Embryonic facial prominence (tissue), 1 donor: ENCODE measurements at regions not wholly inside any gene's neighbourhood (a gene's known extent, or its start where the extent isn't known, plus 50 kb on each side); places are given as distances from the start of the nearest gene placed in this dataset.

Source experiments
- DNase-seq: peaks from one replicate; pipeline ENCODE4 v3.0.0-alpha.2; 2016; ENCODE audit errors: extremely low spot score

DNA sequence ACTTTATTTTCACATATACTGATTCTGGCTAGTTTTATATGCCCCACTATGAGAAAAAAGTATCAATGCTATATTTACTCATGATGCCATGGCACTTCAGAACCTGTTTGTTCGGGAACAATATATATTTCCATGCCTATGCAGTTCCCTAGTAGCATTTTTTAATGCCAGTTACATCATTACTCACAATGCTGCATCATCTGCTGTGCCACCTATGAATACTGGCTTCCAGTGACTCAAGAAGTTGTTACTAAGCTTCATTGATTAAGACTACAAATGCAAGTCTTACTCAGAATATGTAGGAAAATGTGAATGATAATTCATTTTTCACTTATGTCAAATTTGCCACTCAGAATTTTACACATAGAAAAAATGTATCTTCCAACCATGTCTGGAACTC, 97.9 kb downstream of the MAFB start:
- DNase-seq: no peak

DNA sequence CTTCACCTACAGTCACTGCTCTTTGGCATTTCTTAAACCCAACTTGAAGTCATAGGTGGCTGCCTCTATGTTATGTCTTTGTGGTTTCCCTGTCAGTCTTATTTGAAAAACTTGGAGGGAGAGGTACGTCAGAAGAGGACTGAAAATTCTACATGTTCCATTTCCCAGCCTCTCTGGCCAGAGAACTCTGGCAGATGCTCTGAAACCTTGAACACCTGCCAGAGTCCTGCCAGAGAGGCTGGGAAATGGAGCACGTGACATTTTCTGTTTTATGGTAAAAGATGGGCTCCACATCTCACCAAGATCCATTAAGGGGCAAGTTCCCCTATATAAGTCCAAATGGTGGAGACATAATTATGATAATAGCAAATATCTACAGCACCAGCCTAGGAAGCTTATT, 99.5 kb downstream of the MAFB start:
- DNase-seq: no peak

DNA sequence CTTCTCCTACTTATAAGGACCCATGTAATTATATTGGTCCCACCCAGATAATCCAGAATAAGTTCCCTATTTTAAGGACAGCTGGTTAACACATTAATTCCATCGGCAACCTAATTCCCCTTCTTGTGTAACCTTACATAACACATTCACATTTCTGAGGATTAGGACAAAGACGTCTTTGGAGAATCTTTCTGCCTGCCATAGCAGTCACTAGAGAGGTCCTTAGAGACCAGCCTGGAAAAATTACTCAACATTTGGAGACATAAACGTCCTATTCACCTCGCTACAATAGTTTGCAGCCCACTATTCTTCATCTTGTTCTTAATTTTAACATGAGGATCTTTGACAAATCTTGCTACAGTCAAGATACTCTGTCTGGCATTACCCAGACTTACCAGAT, 100.1 kb downstream of the MAFB start:
- DNase-seq: no peak

DNA sequence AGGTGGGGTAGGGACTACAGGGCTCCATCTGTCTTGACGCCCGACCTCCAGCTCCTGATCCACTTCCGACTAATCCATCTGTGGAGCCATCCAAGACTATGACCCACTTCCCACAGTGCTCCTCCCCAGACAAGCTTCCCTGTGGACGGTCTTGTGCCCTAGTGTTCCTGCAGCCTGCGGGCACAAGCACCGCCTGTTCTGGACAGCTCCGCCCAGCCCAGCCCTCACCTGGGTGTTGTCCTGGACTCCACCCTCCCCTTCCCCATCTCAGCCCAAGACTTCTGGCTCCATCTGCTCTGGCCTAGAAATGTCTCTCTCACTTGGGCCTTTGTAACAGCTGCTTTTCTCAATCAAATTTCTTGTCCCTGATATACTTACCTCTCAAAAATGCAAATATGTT, 102.0 kb downstream of the MAFB start:
- DNase-seq: no peak

DNA sequence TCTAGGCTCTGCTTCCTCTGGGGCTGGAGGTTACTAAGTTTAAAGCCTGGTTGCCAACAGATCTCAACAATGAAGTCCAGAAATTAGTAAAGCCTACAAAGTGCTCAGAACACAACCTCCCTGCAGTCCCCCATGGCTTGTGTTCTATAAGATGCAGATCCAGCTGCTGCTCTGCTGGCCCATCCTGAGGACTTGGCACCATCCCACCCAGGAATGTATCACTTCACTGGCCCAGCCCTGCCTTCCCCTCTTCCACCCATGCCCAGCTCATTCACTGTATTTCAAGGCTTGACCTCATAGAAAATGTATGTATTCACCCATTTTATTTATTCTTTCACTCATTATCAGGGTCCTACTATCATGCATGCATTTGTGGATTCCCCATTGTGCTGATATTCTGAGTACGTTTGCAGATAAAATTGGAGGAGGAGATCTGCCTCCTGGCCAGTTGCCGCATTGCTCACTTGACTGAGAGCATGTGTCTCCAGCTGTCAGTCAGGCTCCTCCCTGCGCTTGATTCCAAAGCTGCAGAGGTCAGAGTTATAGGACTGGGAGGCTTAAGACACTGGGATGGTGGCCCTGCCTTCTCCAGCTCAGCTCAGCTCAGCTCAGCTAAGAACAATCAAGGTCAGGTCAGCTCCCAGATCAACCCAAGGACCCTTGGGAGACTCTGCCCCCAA, 104.8 kb downstream of the MAFB start:
- no peak for DNase-seq

DNA sequence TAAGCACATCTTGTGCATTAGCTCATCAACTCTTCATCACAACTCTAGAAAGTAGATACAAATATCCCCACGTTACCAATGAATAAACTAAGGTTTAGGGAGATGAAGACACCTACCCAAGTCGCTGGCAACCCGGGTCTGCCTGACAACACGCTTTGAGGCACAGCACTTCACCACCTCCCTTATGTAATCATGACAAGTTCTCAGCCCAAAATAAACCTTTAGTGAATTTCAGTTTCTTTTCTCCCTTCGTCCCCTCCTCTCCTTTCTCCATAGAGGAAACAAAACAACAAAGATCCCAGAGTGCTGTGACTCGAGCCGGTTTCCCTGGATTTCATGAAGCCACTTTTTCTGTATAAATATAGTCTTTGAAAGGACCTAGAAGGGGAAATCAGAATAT, 105.4 kb downstream of the MAFB start:
- DNase-seq: no peak

DNA sequence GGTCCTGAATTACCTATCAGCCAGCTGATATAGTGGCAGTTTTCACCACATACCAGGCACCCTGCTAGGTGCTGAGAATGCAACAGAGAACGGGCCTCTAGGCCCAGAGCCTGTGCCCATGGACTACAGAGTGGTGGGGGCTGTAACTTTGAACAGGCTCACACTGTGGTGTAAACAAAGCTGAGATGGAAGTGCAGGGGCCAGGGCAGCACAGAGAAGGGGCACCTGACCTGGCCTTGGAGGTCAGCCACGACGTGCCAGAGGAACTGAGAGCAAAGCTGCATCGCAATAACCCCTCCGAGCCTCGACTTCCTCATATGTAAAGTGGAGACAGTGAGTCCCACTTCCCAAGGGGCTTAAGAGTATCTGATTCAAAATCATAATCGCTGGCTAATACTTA, 105.8 kb downstream of the MAFB start:
- no peak for DNase-seq

DNA sequence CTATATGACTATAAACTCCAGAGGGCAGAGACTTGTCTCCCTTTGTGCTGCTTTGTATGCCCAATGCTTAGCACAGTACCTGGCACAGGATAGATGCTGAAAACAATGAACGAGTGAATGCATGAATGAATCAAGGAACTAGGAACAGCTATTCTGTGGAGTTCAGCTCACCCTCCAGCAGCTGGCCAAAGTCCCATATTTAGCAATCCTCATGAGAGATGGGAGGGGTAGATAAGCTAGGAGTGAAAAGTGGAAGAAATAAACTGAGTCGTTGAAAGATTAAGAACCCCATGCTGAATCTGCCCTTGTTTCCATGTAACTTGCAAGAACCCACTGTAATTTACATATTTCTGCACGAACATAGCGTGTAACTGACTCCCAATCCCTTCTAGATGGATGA, 106.5 kb downstream of the MAFB start:
- DNase-seq: no peak

DNA sequence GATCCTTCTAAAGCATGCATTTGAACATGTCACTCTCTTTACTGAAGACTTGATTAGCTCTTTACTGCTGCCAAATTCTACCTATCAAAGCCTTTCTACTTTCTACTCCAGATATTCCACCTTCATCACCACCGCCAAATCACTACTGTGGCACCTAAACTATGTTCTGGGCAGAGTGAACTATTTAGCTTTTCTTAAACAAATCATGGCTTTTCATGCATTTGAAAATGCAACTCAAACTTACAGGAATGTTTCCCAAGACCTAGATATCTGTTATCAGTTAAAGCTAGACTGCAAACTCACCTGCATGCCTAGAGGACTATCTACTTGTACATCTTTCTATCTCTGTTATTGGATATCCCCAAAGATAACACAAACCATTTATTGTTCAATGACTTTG, 109.3 kb downstream of the MAFB start:
- no peak for DNase-seq

DNA sequence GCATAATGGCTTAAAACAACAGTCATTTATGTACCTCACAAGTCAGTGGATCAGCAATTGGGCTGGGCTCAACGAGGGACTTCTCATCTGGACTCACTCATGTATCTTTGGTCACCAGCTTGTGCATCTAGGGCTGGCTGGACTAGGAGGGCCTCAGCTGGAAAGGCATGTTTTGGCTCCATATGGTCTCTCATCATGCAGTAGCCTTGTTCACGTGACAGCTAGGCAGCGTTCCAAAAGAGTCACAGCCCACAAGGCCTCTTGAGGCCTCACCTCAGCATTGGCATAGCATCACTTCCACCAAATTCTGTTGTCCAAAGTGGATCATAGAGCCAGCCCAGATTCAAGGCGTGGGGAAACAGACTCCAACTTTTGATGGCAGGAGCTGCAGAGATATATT, 110.1 kb downstream of the MAFB start:
- DNase-seq: no peak

DNA sequence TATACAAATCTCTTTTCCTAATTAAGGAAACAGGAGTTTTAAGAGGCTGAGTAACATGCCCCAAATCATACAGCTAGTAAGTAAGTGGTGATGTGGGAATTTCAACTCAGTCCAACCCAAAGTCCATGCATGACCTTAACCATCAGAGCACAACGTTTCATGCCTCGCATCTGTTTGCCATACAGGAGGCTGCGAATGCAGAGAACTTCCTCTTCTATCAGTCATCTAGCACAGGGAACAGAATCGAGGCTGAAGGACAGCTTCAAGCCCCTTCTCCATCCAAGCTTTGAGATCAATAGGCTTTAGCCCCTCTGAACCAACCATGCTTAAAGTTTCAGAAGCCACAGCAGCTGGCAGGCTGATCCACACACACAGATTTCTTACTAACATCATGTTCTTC, 113.2 kb downstream of the MAFB start:
- DNase-seq: no peak

DNA sequence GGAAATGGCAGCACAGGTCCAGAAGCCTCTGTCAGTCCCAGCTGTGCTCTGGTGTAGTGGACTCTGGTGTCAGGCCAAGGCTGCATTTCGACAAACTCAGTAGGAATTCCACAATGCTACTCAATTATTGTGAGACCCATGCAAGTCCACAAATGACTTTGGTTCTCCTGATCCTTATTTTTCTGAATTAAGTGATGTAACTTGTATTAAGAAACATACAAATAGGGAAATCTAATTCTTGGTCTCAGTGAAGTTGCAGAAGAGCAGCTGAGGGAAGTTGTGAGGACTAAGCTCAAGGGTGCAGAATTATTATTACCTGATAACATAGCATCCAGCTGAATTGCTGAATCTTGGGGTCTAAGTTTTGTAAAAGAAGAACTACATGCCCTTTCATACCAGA, 116.8 kb downstream of the MAFB start:
- no peak for DNase-seq

DNA sequence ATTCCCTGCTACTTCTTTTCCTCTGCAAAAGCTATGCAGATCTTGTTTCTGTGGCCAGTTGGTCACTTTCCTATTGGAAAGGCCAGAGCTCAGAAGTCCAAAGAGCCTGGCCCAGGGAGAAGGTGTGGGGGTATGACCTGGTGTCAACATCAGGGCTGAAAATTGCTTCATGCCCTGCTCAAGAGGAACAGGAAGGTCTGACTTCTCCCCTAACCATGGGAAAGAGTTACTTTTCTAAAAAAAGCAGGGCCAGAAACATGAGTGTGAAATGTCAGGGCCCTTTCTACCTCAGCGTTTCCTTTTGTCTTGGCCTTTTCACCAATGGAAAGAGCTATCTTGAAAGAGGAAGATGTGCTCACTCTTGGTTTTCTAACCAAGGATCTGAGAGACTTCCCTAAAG, 117.4 kb downstream of the MAFB start:
- no peak for DNase-seq

DNA sequence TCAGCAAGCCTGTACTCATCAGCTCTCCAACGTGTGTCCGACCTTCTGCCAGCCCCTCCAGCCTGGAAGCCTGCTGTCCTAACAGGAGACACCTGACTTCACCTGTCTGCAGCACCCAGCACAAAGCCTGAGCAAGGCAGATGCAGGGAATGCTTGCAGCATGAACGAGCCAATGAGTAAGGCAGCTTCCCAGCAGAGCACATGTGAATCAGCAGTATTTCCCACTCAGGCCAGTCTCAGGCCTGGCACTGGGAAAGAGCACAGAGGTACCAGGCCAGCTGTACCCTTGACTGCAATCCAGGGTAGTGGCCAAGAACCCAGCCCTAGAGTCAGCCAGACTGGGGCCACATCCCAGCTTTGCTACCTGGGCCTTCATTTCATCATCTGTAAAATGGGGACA, 120.8 kb downstream of the MAFB start:
- DNase-seq: no peak

DNA sequence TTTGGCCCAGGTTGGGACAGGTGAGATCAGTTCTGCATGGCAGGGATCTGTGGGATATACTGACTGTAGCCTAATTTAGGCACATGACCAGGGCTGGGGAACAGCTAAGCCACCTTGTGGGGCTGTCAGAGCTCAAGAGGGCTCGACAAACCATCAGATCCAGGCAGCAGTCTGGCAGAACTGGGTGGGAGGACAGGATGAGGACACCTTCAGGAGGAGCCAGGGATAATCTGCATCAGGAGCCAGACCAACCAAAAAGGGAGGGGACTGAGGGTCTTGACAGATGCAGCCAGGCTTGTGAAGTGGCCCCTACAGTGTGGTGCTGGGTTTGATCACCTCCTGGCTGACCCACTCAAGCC, 123.4 kb downstream of the MAFB start:
- no peak for DNase-seq

DNA sequence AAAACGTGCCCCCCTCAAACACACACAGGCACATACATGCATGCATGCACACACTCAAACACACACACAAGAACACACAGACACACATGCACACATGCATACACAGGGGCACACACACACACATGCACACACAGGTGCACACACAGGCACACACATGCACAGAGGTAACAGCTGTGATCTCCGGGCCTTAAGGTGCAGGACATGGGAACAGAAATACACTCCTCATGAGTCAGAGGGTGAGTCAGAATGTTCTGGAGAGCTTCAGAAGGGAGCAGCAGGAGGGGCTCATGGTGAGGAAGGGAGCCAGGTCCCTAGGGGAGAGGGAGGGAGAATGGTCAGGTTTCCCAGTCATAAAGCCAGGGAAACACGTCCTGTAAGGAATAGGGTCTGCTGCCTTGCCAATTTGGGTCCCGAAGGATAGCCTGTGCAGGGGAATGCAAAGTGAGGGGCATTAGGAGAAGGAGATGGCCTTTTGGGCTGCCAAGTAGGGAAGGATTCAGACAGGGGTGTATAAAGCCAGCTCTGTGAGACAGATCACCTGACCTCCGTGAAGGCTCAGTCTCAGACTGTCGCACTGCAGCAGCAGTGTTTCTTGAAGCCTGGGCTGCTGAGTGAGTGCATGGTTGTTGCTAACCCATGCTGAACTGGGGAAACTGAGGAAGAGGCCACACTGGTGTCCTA, 123.9 kb downstream of the MAFB start:
- DNase-seq: no peak

DNA sequence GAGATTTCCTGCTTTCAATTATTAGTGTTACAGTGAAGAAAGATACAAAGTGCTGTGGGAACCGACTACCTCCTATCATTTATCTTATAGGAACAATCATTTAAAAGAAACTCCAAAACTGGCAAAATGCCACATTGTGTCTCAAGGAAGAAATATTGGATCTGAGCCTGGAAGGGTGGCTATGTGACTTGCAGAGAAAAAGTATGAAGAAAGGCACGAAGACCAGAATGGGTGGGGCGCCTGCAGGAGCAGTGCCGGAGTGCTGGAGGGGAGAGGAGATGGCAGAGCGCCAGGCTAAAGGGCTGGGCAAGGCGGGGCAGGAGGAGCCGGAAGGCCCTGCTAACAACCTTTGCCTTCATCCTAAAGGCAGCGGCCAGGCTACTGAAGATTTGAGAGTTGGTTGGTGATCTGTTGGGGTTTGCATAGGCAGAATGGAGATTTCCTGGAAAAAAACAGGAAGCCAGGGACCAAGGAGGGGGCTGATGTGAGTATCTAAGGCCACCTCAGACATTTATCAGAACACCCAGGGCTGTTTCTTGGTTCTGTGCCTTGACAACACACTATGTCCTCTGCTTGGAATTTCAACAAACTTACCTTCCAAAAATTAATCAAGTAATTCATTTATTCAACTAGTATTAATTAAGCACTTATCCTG, 125.6 kb downstream of the MAFB start:
- no peak for DNase-seq

DNA sequence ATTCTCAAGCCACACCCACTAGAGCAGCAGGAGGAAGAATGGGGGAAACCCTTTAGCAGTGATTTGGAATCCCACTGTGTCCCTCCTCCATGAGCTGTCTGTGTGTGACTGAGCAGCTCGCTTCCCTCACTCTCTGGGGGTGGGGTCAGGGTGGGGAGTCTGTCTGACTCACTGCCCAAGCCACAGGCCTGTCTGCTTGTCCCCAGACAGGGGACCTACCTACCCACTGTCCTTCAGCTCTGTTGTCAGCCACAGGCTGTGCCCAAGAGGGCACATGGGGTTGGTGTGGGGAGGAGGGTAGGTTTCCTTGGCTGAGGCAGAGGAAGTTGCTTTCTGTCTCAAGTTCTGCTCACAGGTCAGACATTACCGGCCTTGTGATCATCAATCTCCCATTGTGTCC, 127.0 kb downstream of the MAFB start:
- DNase-seq: no peak

DNA sequence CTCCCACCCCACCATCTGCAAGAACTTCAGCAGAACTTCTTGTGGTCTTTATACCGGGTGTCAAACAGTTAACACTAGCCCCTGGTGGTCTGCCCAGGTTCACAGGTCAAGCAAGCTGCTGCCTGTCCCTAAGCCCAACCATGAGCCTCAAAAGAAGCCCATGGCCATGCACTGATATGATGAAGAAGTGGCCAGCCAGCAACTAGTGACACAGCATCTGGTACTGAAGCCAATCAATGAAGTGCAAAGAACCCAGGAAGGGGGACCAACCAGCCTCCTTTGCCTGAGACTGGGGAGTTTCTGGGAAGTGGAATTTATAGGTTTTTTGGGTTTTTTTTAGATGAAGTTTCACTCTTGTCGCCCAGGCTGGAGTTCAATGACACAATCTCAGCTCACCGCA, 127.8 kb downstream of the MAFB start:
- no peak for DNase-seq

DNA sequence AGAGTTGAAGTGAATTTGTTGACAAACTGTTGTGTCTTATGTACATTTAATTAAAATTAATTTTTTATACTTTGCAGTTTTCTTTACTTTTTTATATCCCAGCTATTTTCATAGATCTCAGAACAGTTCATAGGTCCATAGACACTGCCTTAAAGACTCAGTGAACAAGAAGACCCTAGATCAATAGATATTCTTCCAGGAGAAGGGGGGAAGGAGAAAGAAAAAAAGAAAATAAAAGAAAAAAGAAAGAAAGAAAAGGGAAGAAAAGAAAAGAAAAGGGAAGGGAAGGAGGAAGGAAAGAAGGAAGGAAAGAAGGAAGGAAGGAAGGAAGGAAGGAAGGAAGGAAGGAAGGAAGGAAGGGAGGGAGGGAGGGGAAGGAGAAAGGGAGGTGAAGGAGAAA, 130.8 kb downstream of the MAFB start:
- DNase-seq: no peak

DNA sequence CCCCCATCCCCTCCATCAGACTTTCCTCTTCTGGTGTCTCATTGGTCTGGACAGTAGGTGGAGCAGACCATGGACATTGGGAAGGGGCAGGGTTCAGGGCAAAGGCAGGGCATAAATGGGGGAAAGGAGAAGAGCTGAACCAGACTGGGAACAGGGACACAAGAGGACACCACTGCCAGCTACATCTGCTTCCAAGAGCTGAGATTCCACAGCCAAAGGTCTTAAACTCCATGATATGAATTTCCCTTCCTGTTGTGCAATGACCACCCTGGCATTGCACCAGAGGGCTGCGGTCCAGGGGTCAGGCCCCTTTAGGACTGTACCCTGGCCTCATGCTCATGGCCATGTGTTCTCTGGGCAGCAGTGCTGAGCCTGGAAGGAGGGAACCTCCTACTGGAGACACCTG, 137.9 kb downstream of the MAFB start:
- no peak for DNase-seq

DNA sequence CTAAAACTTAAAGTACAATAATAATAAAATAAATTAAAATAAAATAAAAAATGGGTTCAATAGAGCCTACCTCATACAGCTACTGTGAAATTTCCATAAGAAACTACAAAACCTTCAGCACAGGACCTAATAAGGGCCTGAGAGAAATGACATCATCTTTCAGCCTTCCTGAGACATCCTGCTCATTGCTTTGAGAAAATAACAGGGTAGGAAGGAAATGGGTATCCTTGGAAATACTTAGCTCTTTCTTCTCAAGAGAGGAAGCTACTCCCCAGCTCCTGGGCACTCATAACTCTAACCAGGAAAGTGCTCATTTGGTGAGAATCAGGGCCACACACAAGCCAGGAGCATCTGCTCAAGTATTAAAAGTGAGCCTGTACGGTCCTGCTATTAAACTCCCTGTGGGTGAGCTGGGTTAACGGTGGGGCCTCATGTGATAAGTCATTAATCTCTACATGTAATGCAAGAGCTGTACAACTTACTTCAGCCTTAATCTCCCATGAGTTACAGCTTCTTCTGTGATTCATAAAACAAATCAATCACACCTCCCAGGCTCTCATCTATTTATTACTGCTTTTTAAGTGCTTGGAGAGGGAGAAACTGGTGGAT, 141.4 kb downstream of the MAFB start:
- DNase-seq: no peak

DNA sequence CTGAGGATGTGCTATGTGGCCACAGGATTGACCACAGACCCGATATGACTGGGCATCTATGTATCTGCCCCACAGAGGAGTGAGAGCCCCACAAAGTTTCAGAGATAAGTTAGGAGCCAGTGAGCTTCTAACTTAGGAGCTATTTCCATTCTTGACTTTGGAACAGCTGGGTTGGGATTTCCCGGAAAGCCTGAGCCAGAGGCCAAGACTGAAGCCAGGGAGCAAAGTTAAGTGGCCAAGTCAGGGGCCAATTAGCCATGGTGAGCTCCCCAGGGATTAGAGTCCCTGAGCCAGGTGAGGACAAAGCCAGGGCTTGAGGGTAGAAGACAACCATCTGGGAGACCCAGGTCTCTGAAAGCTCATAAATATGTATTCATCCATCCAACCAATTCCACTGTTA, 143.6 kb downstream of the MAFB start:
- no peak for DNase-seq
